GM12891 (cell line): ENCODE measurements at regions not wholly inside any gene's neighbourhood (a gene's known extent, or its start where the extent isn't known, plus 50 kb on each side); places are given as distances from the start of the nearest gene placed in this dataset.

Source experiments
- PAX5 ChIP-seq: IDR thresholded peaks from 2 replicates; pipeline ENCODE4 v1.6.1; 2011; ENCODE audit warnings: low read length, moderate library complexity, mild to moderate bottlenecking; ENCODE audit not compliant: insufficient read depth, severe bottlenecking
- POLR2A ChIP-seq: IDR thresholded peaks from 2 replicates; pipeline ENCODE4 v1.6.1; 2011; ENCODE audit warnings: low read depth, low read length, control low read depth
- POLR2AphosphoS5 ChIP-seq: IDR thresholded peaks from 2 replicates; pipeline ENCODE4 v1.6.1; 2011; ENCODE audit warnings: low read depth, low read length, control low read depth
- POU2F2 ChIP-seq: IDR thresholded peaks from 2 replicates; pipeline ENCODE4 v1.6.1; 2011; ENCODE audit warnings: low read depth, mild to moderate bottlenecking, control low read depth, low read length, moderate library complexity
- TAF1 ChIP-seq: IDR thresholded peaks from 2 replicates; pipeline ENCODE4 v1.6.1; 2011; ENCODE audit warnings: low read depth, low read length, control low read depth

- TF ChIP-seq PAX5, result no peak
- no peak for TF ChIP-seq POLR2AphosphoS5
- no peak for TF ChIP-seq POLR2A
- no peak for TF ChIP-seq TAF1
- TF ChIP-seq POU2F2, result no peak
Observed at GRCh38 chr18:60872434-60872833, 460.8 kb upstream of the CDH20 start.
